IMR-90 (cell line): ENCODE measurements at regions not wholly inside any gene's neighbourhood (a gene's known extent, or its start where the extent isn't known, plus 50 kb on each side); places are given as distances from the start of the nearest gene placed in this dataset.

Source experiments
- CEBPB ChIP-seq: IDR thresholded peaks from 2 replicates; pipeline ENCODE4 v1.6.1; 2012; ENCODE audit warnings: low read depth, low read length, improper control_type of control experiment
- FOS ChIP-seq: fragments of 150-350 bp; IDR thresholded peaks from 2 replicates; pipeline ENCODE4 v1.6.1; 2016; ENCODE audit warnings: low read depth, low read length
- MAZ ChIP-seq: IDR thresholded peaks from 2 replicates; pipeline ENCODE4 v1.6.1; 2012; ENCODE audit warnings: low read depth, mild to moderate bottlenecking, low read length, improper control_type of control experiment, moderate library complexity, borderline replicate concordance
- POLR2A ChIP-seq: IDR thresholded peaks from 2 replicates; pipeline ENCODE4 v1.6.1; 2012; ENCODE audit warnings: mild to moderate bottlenecking, low read depth, low read length
- RAD21 ChIP-seq: IDR thresholded peaks from 2 replicates; pipeline ENCODE4 v1.6.1; 2012; ENCODE audit warnings: low read length, improper control_type of control experiment
- SMC3 ChIP-seq: fragments of 150-350 bp; IDR thresholded peaks from 2 replicates; pipeline ENCODE4 v1.6.1; 2016; ENCODE audit warnings: low read depth, mild to moderate bottlenecking, antibody characterized with exemption, low read length, moderate library complexity
- TF ChIP-seq, protein P1 (sequence below): conservative IDR thresholded peaks from 2 replicates; pipeline ENCODE4 v1.5.1; 2012; ENCODE audit warnings: mild to moderate bottlenecking, low read depth, low read length, improper control_type of control experiment
- TF ChIP-seq, protein P2 (sequence below): fragments of 150-350 bp; IDR thresholded peaks from 2 replicates; pipeline ENCODE4 v1.6.1; 2017; ENCODE audit warnings: mild to moderate bottlenecking, antibody characterized with exemption, low read length, low read depth

DNA sequence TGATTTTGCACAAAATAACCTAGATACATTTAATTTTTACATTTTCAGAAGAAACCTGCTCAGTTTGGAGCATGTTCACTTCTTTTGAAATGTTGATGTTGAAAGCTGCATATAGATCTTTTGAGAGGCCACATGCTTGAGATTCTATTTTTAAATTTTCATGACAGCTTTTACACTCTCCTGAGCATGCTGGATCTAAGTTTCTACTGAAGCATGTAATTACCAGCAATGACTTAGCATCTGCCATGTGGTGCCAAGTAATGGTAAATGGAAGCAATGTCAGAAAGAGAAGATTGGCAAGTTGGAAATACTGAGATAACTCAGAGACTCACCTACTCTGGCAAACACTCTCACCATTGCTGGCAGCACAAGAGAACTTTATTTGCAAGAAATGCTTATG, 310.6 kb downstream of the NSUN3 start:
- no peak for TF ChIP-seq FOS
- no peak for TF ChIP-seq RAD21
- TF ChIP-seq, protein P1, sequence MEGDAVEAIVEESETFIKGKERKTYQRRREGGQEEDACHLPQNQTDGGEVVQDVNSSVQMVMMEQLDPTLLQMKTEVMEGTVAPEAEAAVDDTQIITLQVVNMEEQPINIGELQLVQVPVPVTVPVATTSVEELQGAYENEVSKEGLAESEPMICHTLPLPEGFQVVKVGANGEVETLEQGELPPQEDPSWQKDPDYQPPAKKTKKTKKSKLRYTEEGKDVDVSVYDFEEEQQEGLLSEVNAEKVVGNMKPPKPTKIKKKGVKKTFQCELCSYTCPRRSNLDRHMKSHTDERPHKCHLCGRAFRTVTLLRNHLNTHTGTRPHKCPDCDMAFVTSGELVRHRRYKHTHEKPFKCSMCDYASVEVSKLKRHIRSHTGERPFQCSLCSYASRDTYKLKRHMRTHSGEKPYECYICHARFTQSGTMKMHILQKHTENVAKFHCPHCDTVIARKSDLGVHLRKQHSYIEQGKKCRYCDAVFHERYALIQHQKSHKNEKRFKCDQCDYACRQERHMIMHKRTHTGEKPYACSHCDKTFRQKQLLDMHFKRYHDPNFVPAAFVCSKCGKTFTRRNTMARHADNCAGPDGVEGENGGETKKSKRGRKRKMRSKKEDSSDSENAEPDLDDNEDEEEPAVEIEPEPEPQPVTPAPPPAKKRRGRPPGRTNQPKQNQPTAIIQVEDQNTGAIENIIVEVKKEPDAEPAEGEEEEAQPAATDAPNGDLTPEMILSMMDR: no peak
- TF ChIP-seq SMC3: no peak
- no peak for TF ChIP-seq POLR2A
- no peak for TF ChIP-seq MAZ
- TF ChIP-seq, protein P2, sequence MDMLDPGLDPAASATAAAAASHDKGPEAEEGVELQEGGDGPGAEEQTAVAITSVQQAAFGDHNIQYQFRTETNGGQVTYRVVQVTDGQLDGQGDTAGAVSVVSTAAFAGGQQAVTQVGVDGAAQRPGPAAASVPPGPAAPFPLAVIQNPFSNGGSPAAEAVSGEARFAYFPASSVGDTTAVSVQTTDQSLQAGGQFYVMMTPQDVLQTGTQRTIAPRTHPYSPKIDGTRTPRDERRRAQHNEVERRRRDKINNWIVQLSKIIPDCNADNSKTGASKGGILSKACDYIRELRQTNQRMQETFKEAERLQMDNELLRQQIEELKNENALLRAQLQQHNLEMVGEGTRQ: no peak
- TF ChIP-seq CEBPB: no peak
